OCI-LY1 (cell line): ENCODE measurements at regions not wholly inside any gene's neighbourhood (a gene's known extent, or its start where the extent isn't known, plus 50 kb on each side); places are given as distances from the start of the nearest gene placed in this dataset.

Source experiments
- H2AFZ ChIP-seq: fragments of 200-600 bp; sonication (generic), shearing (Covaris generic); 2 replicates; pipeline ENCODE4 v1.6.0; 2014; ENCODE audit warnings: antibody characterized with exemption, mild to moderate bottlenecking, low read length
- H3F3A ChIP-seq: fragments of 200-600 bp; sonication (generic), shearing (Covaris generic); 2 replicates; pipeline ENCODE4 v1.6.0; 2014; ENCODE audit warnings: mild to moderate bottlenecking, antibody characterized with exemption, low read length, moderate library complexity; ENCODE audit not compliant: insufficient read depth
- H3K27ac ChIP-seq: fragments of 200-600 bp; sonication (generic); 2 replicates; pipeline ENCODE4 v1.5.1; 2014; ENCODE audit warnings: low read length, mixed run types, mild to moderate bottlenecking, low read depth; ENCODE audit not compliant: poor library complexity, severe bottlenecking
- H3K27me3 ChIP-seq: fragments of 200-600 bp; sonication (generic); 2 replicates; pipeline ENCODE4 v1.6.0; 2014; ENCODE audit warnings: antibody characterized with exemption, mild to moderate bottlenecking, low read length, moderate library complexity; ENCODE audit not compliant: insufficient read depth
- H3K36me3 ChIP-seq: fragments of 200-600 bp; sonication (generic); 2 replicates; pipeline ENCODE4 v1.6.1; 2014; ENCODE audit warnings: mild to moderate bottlenecking, antibody characterized with exemption, low read length, moderate library complexity, mixed read lengths; ENCODE audit not compliant: insufficient read depth
- H3K4me1 ChIP-seq: fragments of 200-600 bp; sonication (generic); 2 replicates; pipeline ENCODE4 v1.5.1; 2014; ENCODE audit warnings: mild to moderate bottlenecking, low read length, moderate library complexity; ENCODE audit not compliant: insufficient read depth, severe bottlenecking
- H3K4me2 ChIP-seq: fragments of 200-600 bp; sonication (generic), shearing (Covaris generic); 2 replicates; pipeline ENCODE4 v1.6.1; 2014; ENCODE audit warnings: low read length
- H3K4me3 ChIP-seq: fragments of 200-600 bp; sonication (generic); 2 replicates; pipeline ENCODE4 v1.5.1; 2014; ENCODE audit warnings: low read length, low read depth, mild to moderate bottlenecking, mixed read lengths; ENCODE audit not compliant: poor library complexity, severe bottlenecking
- H3K79me2 ChIP-seq: fragments of 200-600 bp; shearing (Covaris generic); 2 replicates; pipeline ENCODE4 v1.6.1; 2016; ENCODE audit warnings: mixed run types, low read length, mixed read lengths; ENCODE audit not compliant: insufficient read depth
- H3K9ac ChIP-seq: fragments of 200-600 bp; sonication (generic), shearing (Covaris generic); 2 replicates; pipeline ENCODE4 v1.6.1; 2014; ENCODE audit warnings: mild to moderate bottlenecking, low read length, mixed read lengths
- H3K9me2 ChIP-seq: fragments of 200-600 bp; sonication (generic), shearing (Covaris generic); 2 replicates; pipeline ENCODE4 v1.6.1; 2014; ENCODE audit warnings: low read depth, mild to moderate bottlenecking, low read length, mixed read lengths
- H3K9me3 ChIP-seq: fragments of 200-600 bp; shearing (Covaris generic); 2 replicates; pipeline ENCODE4 v1.6.1; 2014; ENCODE audit warnings: low read length, mixed read lengths
- H4K20me1 ChIP-seq: fragments of 200-600 bp; sonication (generic), shearing (Covaris generic); 2 replicates; pipeline ENCODE4 v1.6.0; 2016; ENCODE audit warnings: mild to moderate bottlenecking, low read length; ENCODE audit not compliant: insufficient read depth
- EZH2 ChIP-seq: fragments of 200-600 bp; sonication (generic), shearing (Covaris generic); IDR thresholded peaks from 2 replicates; pipeline ENCODE4 v1.8.0; 2017; ENCODE audit warnings: borderline replicate concordance, mixed run types, mild to moderate bottlenecking, antibody characterized with exemption, low read length, moderate library complexity, mixed read lengths
- TF ChIP-seq, protein P1 (sequence below): fragments of 200-600 bp; sonication (generic), shearing (Covaris generic); IDR thresholded peaks from 2 replicates; pipeline ENCODE4 v1.5.1; 2017; ENCODE audit warnings: mild to moderate bottlenecking, antibody characterized with exemption, low read length, moderate library complexity, mixed read lengths

DNA sequence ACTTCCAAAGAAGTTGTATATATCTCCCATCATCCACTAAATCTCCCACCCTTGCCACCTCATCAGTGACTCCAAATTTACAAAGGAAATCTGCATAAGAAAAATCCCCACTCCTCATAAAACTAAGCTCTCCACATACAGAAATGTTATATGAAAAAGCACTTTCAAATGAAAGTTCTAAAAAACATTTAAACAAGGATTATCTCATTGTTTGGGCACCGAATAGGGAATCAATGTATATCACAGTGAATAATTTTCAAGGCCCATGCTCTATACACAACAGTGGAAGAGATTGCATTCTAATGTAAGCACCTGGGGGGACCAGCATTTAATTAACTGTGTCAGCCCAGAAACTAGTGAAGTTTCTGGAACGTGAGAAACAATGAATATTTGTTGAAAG lies 70.1 kb downstream of the OSR1 start:
- no peak for TF ChIP-seq EZH2
- TF ChIP-seq, protein P1, sequence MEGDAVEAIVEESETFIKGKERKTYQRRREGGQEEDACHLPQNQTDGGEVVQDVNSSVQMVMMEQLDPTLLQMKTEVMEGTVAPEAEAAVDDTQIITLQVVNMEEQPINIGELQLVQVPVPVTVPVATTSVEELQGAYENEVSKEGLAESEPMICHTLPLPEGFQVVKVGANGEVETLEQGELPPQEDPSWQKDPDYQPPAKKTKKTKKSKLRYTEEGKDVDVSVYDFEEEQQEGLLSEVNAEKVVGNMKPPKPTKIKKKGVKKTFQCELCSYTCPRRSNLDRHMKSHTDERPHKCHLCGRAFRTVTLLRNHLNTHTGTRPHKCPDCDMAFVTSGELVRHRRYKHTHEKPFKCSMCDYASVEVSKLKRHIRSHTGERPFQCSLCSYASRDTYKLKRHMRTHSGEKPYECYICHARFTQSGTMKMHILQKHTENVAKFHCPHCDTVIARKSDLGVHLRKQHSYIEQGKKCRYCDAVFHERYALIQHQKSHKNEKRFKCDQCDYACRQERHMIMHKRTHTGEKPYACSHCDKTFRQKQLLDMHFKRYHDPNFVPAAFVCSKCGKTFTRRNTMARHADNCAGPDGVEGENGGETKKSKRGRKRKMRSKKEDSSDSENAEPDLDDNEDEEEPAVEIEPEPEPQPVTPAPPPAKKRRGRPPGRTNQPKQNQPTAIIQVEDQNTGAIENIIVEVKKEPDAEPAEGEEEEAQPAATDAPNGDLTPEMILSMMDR = no peak
- no peaks in the 10 kb centered on the region for H3K79me2 ChIP-seq
- H3K9me2 ChIP-seq = no peaks in the 10 kb centered on the region
- no peak overlapping the region for H3K27ac ChIP-seq
- no peaks in the 10 kb centered on the region for H3K36me3 ChIP-seq
- no peaks in the 10 kb centered on the region for H3F3A ChIP-seq
- H3K9ac ChIP-seq = no peak overlapping the region
- H3K9me3 ChIP-seq = no peaks in the 10 kb centered on the region
- H4K20me1 ChIP-seq = no peaks in the 10 kb centered on the region
- no peaks in the 10 kb centered on the region for H3K27me3 ChIP-seq
- H3K4me2 ChIP-seq = no peak overlapping the region
- no peak overlapping the region for H2AFZ ChIP-seq
- H3K4me1 ChIP-seq = no peaks in the 10 kb centered on the region
- H3K4me3 ChIP-seq = no peak overlapping the region

- Histone ChIP-seq H3K4me2 (no peak overlapping the region), H3K4me1 (no peaks in the 10 kb centered on the region), H3K36me3 (no peaks in the 10 kb centered on the region), H3K27ac (no peak overlapping the region), H3K4me3 (no peak overlapping the region), H3K9me2 (no peaks in the 10 kb centered on the region), H4K20me1 (no peaks in the 10 kb centered on the region), H3K27me3 (no peaks in the 10 kb centered on the region), H3K9me3 (no peaks in the 10 kb centered on the region), H3K79me2 (no peaks in the 10 kb centered on the region), H2AFZ (no peak overlapping the region), H3F3A (no peaks in the 10 kb centered on the region), H3K9ac (no peak overlapping the region)
- TF ChIP-seq EZH2 = no peak
- TF ChIP-seq, protein P1 = no peak
These were observed 71.1 kb downstream of the OSR1 start for GRCh38 chr2:19287324-19287723.

DNA sequence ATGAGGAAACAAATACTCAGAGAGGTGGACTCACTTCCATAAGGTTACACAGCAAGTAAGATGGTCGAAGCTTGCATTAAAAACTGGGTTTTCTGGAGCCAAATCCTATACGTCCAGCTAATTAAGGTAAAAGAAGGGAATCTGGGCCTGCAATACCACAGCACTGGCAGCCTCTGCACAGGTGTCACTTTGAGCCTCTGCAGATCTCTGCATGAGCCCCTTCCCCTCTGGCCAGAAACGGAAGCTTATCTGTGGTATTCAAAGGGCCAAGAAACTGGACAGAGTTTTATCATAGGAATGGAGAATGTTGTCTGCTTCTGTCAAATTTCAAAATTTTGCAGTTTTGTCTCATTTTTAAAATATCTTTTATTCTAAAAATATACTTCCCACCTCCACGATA lies 76.1 kb downstream of the OSR1 start:
- Histone ChIP-seq H3K79me2 (no peaks in the 10 kb centered on the region), H3K4me3 (no peak overlapping the region), H3F3A (no peaks in the 10 kb centered on the region), H3K9me3 (no peaks in the 10 kb centered on the region), H3K9me2 (no peaks in the 10 kb centered on the region), H3K36me3 (no peaks in the 10 kb centered on the region), H2AFZ (no peak overlapping the region), H3K27me3 (no peaks in the 10 kb centered on the region), H3K4me2 (no peak overlapping the region), H4K20me1 (no peaks in the 10 kb centered on the region), H3K27ac (no peak overlapping the region), H3K4me1 (no peaks in the 10 kb centered on the region), H3K9ac (no peak overlapping the region)
- TF ChIP-seq EZH2 = no peak
- TF ChIP-seq, protein P1 = no peak
